ENCODE measurements at regions not wholly inside any gene's neighbourhood (a gene's known extent, or its start where the extent isn't known, plus 50 kb on each side); places are given as distances from the start of the nearest gene placed in this dataset.

- in situ Hi-C loops (cut with MboI; ENCODE audit: low pct_unique_long_range_greater_than_20kb, low sequenced_read_pairs, unreplicated experiment): no loop called here
- DNase-seq (ENCODE audit: low spot score): no peak
- no peak for TF ChIP-seq CTCF (IDR thresholded peaks at IDR 0.05; ENCODE audit: extremely low read depth, insufficient read depth, missing control alignments)
Measured at GRCh38 chr20:19849341-19850197, 91.5 kb downstream of the RIN2 start.

GRCh38 chr20:19850198-19850533 lies 92.1 kb downstream of the RIN2 start:
- DNase-seq (ENCODE audit: low spot score): no peak
- in situ Hi-C loops (cut with MboI; ENCODE audit: low pct_unique_long_range_greater_than_20kb, low sequenced_read_pairs, unreplicated experiment): no loop called here
- no peak for TF ChIP-seq CTCF (IDR thresholded peaks at IDR 0.05; ENCODE audit: extremely low read depth, insufficient read depth, missing control alignments)

GRCh38 chr20:19851861-19852260 lies 93.8 kb downstream of the RIN2 start:
- DNase-seq (ENCODE audit: low spot score): no peak
- no peak for TF ChIP-seq CTCF (IDR thresholded peaks at IDR 0.05; ENCODE audit: extremely low read depth, insufficient read depth, missing control alignments)
- in situ Hi-C loops (cut with MboI; ENCODE audit: low pct_unique_long_range_greater_than_20kb, low sequenced_read_pairs, unreplicated experiment): no loop called here

GRCh38 chr20:19855416-19855815 lies 97.4 kb downstream of the RIN2 start:
- DNase-seq (ENCODE audit: low spot score): no peak
- in situ Hi-C loops (cut with MboI; ENCODE audit: low pct_unique_long_range_greater_than_20kb, low sequenced_read_pairs, unreplicated experiment): no loop called here
- no peak for TF ChIP-seq CTCF (IDR thresholded peaks at IDR 0.05; ENCODE audit: extremely low read depth, insufficient read depth, missing control alignments)

- no peak for DNase-seq (ENCODE audit: low spot score)
- no peak for TF ChIP-seq CTCF (IDR thresholded peaks at IDR 0.05; ENCODE audit: extremely low read depth, insufficient read depth, missing control alignments)
- in situ Hi-C loops (cut with MboI; ENCODE audit: low pct_unique_long_range_greater_than_20kb, low sequenced_read_pairs, unreplicated experiment): no loop called here
Measured at GRCh38 chr20:19858466-19859371, 100.7 kb downstream of the RIN2 start.

GRCh38 chr20:19859444-19859843 lies 101.4 kb downstream of the RIN2 start:
- no peak for DNase-seq (ENCODE audit: low spot score)
- in situ Hi-C loops (cut with MboI; ENCODE audit: low pct_unique_long_range_greater_than_20kb, low sequenced_read_pairs, unreplicated experiment): no loop called here
- TF ChIP-seq CTCF (IDR thresholded peaks at IDR 0.05; ENCODE audit: extremely low read depth, insufficient read depth, missing control alignments): no peak

Measured in GM13977 (cell line).